Fibroblast of lung (primary cell): ENCODE measurements at regions not wholly inside any gene's neighbourhood (a gene's known extent, or its start where the extent isn't known, plus 50 kb on each side); places are given as distances from the start of the nearest gene placed in this dataset.

Experiments used
- DNase-seq, 2 donors: peaks; one replicate each; pipeline versions ENCODE4 v3.0.0 to v3.0.0-alpha.2; 2010; ENCODE audit warnings: low read depth in 2 of 2
- H2AFZ ChIP-seq: 2 replicates; pipeline ENCODE4 v1.5.1; 2012; ENCODE audit warnings: low read length, control low read depth, inconsistent platforms
- H3K27ac ChIP-seq: 2 replicates; pipeline ENCODE4 v1.5.1; 2011; ENCODE audit warnings: low read length, control low read depth; ENCODE audit not compliant: insufficient read depth
- H3K27me3 ChIP-seq: 2 replicates; pipeline ENCODE4 v1.5.1; 2011; ENCODE audit warnings: mild to moderate bottlenecking, low read length; ENCODE audit not compliant: control insufficient read depth, insufficient read depth
- H3K36me3 ChIP-seq: 2 replicates; pipeline ENCODE4 v1.5.1; 2011; ENCODE audit warnings: low read length; ENCODE audit not compliant: control insufficient read depth, insufficient read depth
- H3K4me1 ChIP-seq: 2 replicates; pipeline ENCODE4 v1.5.1; 2011; ENCODE audit warnings: low read length; ENCODE audit not compliant: control insufficient read depth, insufficient read depth; ENCODE audit errors: extremely low read depth
- H3K4me2 ChIP-seq: 2 replicates; pipeline ENCODE4 v1.5.1; 2011; ENCODE audit warnings: low read length, control low read depth; ENCODE audit not compliant: insufficient read depth; ENCODE audit errors: extremely low read depth
- H3K4me3 ChIP-seq, 4 experiments: fragments of 200-600 bp in 1 of 4; sonication (generic) in 1 of 4; replicated peaks in 1 of 4; 2 replicates each; pipeline ENCODE4 v1.5.1; 2011 to 2016; ENCODE audit warnings: low read length in 4 of 4, low read depth in 3 of 4, mild to moderate bottlenecking in 3 of 4, control low read depth in 2 of 4, inconsistent platforms in 1 of 4, mixed read lengths in 1 of 4; ENCODE audit not compliant: insufficient read depth in 1 of 4; ENCODE audit errors: control extremely low read depth in 1 of 4
- H3K79me2 ChIP-seq: 2 replicates; pipeline ENCODE4 v1.5.1; 2012; ENCODE audit warnings: mild to moderate bottlenecking, low read length, inconsistent platforms; ENCODE audit not compliant: control insufficient read depth, insufficient read depth
- H3K9ac ChIP-seq: 2 replicates; pipeline ENCODE4 v1.5.1; 2011; ENCODE audit warnings: mild to moderate bottlenecking, low read length, control low read depth; ENCODE audit not compliant: insufficient read depth
- H3K9me3 ChIP-seq: 2 replicates; pipeline ENCODE4 v1.5.1; 2012; ENCODE audit warnings: low read depth, low read length; ENCODE audit not compliant: control insufficient read depth, insufficient read depth
- H4K20me1 ChIP-seq: 2 replicates; pipeline ENCODE4 v1.5.1; 2011; ENCODE audit warnings: low read length; ENCODE audit not compliant: control insufficient read depth, insufficient read depth; ENCODE audit errors: extremely low read depth
- CTCF ChIP-seq, 2 donors: IDR thresholded peaks in 1 of 2; conservative IDR thresholded peaks in 1 of 2; 1 replicate in 1 of 2; 2 replicates in 1 of 2; pipeline ENCODE4 v1.5.1; 2011 to 2012; ENCODE audit warnings: low read length in 2 of 2, control low read depth in 1 of 2, inconsistent platforms in 1 of 2, low read depth in 1 of 2, mild to moderate bottlenecking in 1 of 2
- EZH2 ChIP-seq: IDR thresholded peaks from 2 replicates; pipeline ENCODE4 v1.5.1; 2012; ENCODE audit warnings: low read length, control low read depth, mild to moderate bottlenecking; ENCODE audit errors: missing control alignments

GRCh38 chr3:72636969-72637597 lies 211.2 kb downstream of the SHQ1 start:
- Histone ChIP-seq H2AFZ (no peak overlapping the region), H3K27ac (no peak overlapping the region), H3K27me3 (no peaks in the 10 kb centered on the region), H3K4me1 (no peaks in the 10 kb centered on the region), H4K20me1 (no peaks in the 10 kb centered on the region), H3K79me2 (no peaks in the 10 kb centered on the region), H3K9ac (no peak overlapping the region), H3K36me3 (no peaks in the 10 kb centered on the region), H3K9me3 (no peaks in the 10 kb centered on the region), H3K4me3 (no peak overlapping the region), H3K4me2 (no peak overlapping the region)
- no peak for DNase-seq
- no peak for TF ChIP-seq CTCF (conservative IDR thresholded peaks at IDR 0.05 in 1 of 2, IDR thresholded peaks at IDR 0.05 in 1 of 2; ENCODE audit: low read depth in 1 of 2, low read length in 2 of 2)
- TF ChIP-seq EZH2, result no peak

GRCh38 chr3:72635551-72635950 lies 212.7 kb downstream of the SHQ1 start:
- H3K79me2 ChIP-seq, result no peaks in the 10 kb centered on the region
- H3K9me3 ChIP-seq, result no peaks in the 10 kb centered on the region
- no peak overlapping the region for H2AFZ ChIP-seq
- no peak overlapping the region for H3K9ac ChIP-seq
- no peaks in the 10 kb centered on the region for H3K27me3 ChIP-seq
- no peak overlapping the region for H3K4me2 ChIP-seq
- no peak for TF ChIP-seq EZH2
- TF ChIP-seq CTCF (conservative IDR thresholded peaks at IDR 0.05 in 1 of 2, IDR thresholded peaks at IDR 0.05 in 1 of 2; ENCODE audit: low read depth in 1 of 2, low read length in 2 of 2), result no peak
- no peak for DNase-seq
- no peaks in the 10 kb centered on the region for H3K36me3 ChIP-seq
- H3K4me3 ChIP-seq, result no peak overlapping the region
- no peak overlapping the region for H3K27ac ChIP-seq
- no peaks in the 10 kb centered on the region for H4K20me1 ChIP-seq
- H3K4me1 ChIP-seq, result no peaks in the 10 kb centered on the region

- Histone ChIP-seq H3K4me2 (no peak overlapping the region), H3K4me1 (no peaks in the 10 kb centered on the region), H3K4me3 (no peak overlapping the region), H2AFZ (no peak overlapping the region), H3K27ac (no peak overlapping the region), H3K36me3 (no peaks in the 10 kb centered on the region), H3K27me3 (no peaks in the 10 kb centered on the region), H3K79me2 (no peaks in the 10 kb centered on the region), H3K9ac (no peak overlapping the region), H4K20me1 (no peaks in the 10 kb centered on the region), H3K9me3 (no peaks in the 10 kb centered on the region)
- no peak for TF ChIP-seq EZH2
- no peak for TF ChIP-seq CTCF (conservative IDR thresholded peaks at IDR 0.05 in 1 of 2, IDR thresholded peaks at IDR 0.05 in 1 of 2; ENCODE audit: low read depth in 1 of 2, low read length in 2 of 2)
- no peak for DNase-seq
Measured at GRCh38 chr3:72634128-72634527, 214.1 kb downstream of the SHQ1 start.
